GM13976 (cell line): ENCODE measurements at regions not wholly inside any gene's neighbourhood (a gene's known extent, or its start where the extent isn't known, plus 50 kb on each side); places are given as distances from the start of the nearest gene placed in this dataset.

Experiments used
- DNase-seq: peaks from one replicate; pipeline ENCODE4 v3.0.0; 2012; ENCODE audit warnings: low spot score
- CTCF ChIP-seq: IDR thresholded peaks from 2 replicates; pipeline ENCODE4 v1.5.1; 2012; ENCODE audit warnings: borderline replicate concordance, mild to moderate bottlenecking; ENCODE audit not compliant: insufficient read depth; ENCODE audit errors: extremely low read depth, missing control alignments, control extremely low read depth
- in situ Hi-C: fragments of 300-500 bp; cut with MboI; formaldehyde crosslinking; loops from one replicate; pipeline ENCODE4 v1.12.0; 2022; ENCODE audit warnings: low sequenced_read_pairs, mixed read lengths, inconsistent platforms; ENCODE audit not compliant: unreplicated experiment

- no peak for DNase-seq
- no peak for TF ChIP-seq CTCF
- in situ Hi-C loops = no loop called here
Measured at GRCh38 chr5:153883854-153884611, 154.7 kb downstream of the FAM114A2 start.

- TF ChIP-seq CTCF = no peak
- no peak for DNase-seq
- in situ Hi-C loops = no loop called here
Measured at GRCh38 chr5:153881687-153882086, 157.0 kb downstream of the FAM114A2 start.

GRCh38 chr5:153880106-153880505 is 158.6 kb downstream of the FAM114A2 start:
- in situ Hi-C loops = no loop called here
- TF ChIP-seq CTCF = no peak
- no peak for DNase-seq

DNA sequence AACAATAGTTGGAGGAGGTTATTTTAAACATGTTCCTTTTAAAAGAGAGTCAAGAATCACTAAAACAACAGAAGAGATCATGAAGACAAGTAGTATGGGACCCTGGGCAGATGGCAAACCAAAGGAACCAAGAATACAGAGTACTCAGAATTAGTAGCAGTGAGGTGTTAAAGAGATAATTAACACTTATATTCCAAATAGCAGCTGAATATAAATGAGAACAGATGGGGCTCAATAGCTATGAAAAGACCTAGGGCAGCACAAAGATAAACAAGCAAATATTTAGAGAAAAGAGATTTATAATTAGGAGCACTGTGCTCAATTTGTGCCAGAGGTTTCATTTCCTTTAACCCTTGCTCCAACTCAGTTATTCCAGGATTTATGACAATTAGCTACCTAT is 159.1 kb downstream of the FAM114A2 start:
- in situ Hi-C loops = no loop called here
- DNase-seq = no peak
- no peak for TF ChIP-seq CTCF

DNA sequence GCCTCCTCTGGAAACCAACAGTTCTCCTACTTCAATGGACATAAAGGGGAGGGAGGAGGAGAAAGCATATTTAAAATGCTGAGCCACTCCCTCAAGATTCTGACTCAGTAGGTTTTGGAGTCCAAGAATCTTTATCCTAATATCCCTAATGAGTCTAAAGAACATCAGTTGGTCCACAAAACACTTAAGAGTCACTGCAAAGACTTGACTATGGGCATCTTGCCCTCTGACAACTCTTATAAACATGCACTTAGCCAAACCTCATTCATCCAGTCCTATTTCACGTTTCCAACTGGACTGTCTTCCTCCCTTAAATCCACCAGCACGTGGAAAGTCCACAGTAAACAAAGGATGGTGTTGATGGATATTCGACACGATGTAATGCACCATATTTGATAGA is 172.5 kb downstream of the FAM114A2 start:
- DNase-seq = no peak
- no peak for TF ChIP-seq CTCF
- in situ Hi-C loops = no loop called here

- in situ Hi-C loops = no loop called here
- no peak for TF ChIP-seq CTCF
- DNase-seq = no peak
Measured at GRCh38 chr5:153865016-153865415, 173.7 kb downstream of the FAM114A2 start.
